SK-N-SH (cell line): ENCODE measurements at regions not wholly inside any gene's neighbourhood (a gene's known extent, or its start where the extent isn't known, plus 50 kb on each side); places are given as distances from the start of the nearest gene placed in this dataset.

ENCODE experiments used
- CTCF ChIA-PET: fragments of 300-600, 350-600 bp; formaldehyde crosslinking; extraction: SDS; loops from one replicate; lab custom pipeline; 2021; lab: Yijun Ruan, JAX
- POLR2A ChIA-PET: fragments of 350-600 bp; sonication (Branson Sonifier 250); formaldehyde crosslinking; extraction: SDS; loops from one replicate; lab custom pipeline; 2020; ENCODE audit warnings: antibody characterized with exemption, inconsistent platforms; lab: Yijun Ruan, JAX
- DNase-seq: peaks from one replicate; pipeline ENCODE4 v3.0.0; 2012
- H2AFZ ChIP-seq: fragments of 200-600 bp; sonication (generic); 2 replicates; pipeline ENCODE4 v1.8.1; 2016; ENCODE audit warnings: antibody characterized with exemption, mild to moderate bottlenecking, low read depth
- H3F3A ChIP-seq: fragments of 200-600 bp; sonication (generic); replicated peaks from 2 replicates; pipeline ENCODE3; 2016; ENCODE audit warnings: antibody characterized with exemption, mild to moderate bottlenecking; ENCODE audit not compliant: insufficient read depth
- H3K27ac ChIP-seq, 2 experiments: fragments of 200-500 bp in 1 of 2; fragments of 200-600 bp in 1 of 2; sonication (Bioruptor generic) in 1 of 2; sonication (generic), shearing (Covaris generic) in 1 of 2; 2 replicates each; pipeline versions ENCODE4 v1.5.1 to v1.6.1; 2014 to 2016; ENCODE audit warnings: low read depth in 2 of 2, inconsistent platforms in 1 of 2, low read length in 1 of 2, mild to moderate bottlenecking in 1 of 2, mixed read lengths in 1 of 2
- H3K27me3 ChIP-seq: fragments of 200-600 bp; sonication (generic), shearing (Covaris generic); 2 replicates; pipeline ENCODE4 v1.6.1; 2016; ENCODE audit warnings: mixed run types; ENCODE audit not compliant: insufficient read depth
- H3K36me3 ChIP-seq, 2 experiments: fragments of 200-500 bp in 1 of 2; fragments of 200-600 bp in 1 of 2; sonication (Bioruptor generic) in 1 of 2; sonication (generic) in 1 of 2; replicated peaks in 1 of 2; 2 replicates each; pipeline versions ENCODE3 to v1.5.1; 2014 to 2016; ENCODE audit warnings: low read length in 1 of 2, mild to moderate bottlenecking in 1 of 2; ENCODE audit not compliant: insufficient read depth in 2 of 2, control insufficient read depth in 1 of 2
- H3K4me1 ChIP-seq, 2 experiments: fragments of 200-500 bp in 1 of 2; fragments of 200-600 bp in 1 of 2; sonication (Bioruptor generic) in 1 of 2; sonication (generic), shearing (Covaris generic) in 1 of 2; 2 replicates each; pipeline versions ENCODE4 v1.5.1 to v1.6.1; 2014 to 2016; ENCODE audit warnings: low read depth in 1 of 2, low read length in 1 of 2, mixed run types in 1 of 2; ENCODE audit not compliant: insufficient read depth in 2 of 2, control insufficient read depth in 1 of 2
- H3K4me2 ChIP-seq: fragments of 200-600 bp; sonication (generic), shearing (Covaris generic); 2 replicates; pipeline ENCODE4 v1.6.1; 2017; ENCODE audit warnings: mixed run types
- H3K4me3 ChIP-seq, 2 experiments: fragments of 200-500 bp in 1 of 2; fragments of 200-600 bp in 1 of 2; sonication (Bioruptor generic) in 1 of 2; sonication (generic), shearing (Covaris generic) in 1 of 2; 2 replicates each; pipeline versions ENCODE4 v1.5.1 to v1.8.1; 2014 to 2016; ENCODE audit warnings: low read depth in 2 of 2, inconsistent platforms in 1 of 2, low read length in 1 of 2, mild to moderate bottlenecking in 1 of 2, mixed read lengths in 1 of 2, moderate library complexity in 1 of 2
- H3K79me2 ChIP-seq: fragments of 200-600 bp; sonication (generic); 2 replicates; pipeline ENCODE4 v1.8.1; 2017; ENCODE audit warnings: mild to moderate bottlenecking; ENCODE audit not compliant: insufficient read depth
- H3K9ac ChIP-seq: fragments of 200-600 bp; sonication (generic); 2 replicates; pipeline ENCODE4 v1.6.1; 2017; ENCODE audit warnings: mixed run types
- H3K9me2 ChIP-seq: fragments of 200-600 bp; sonication (generic); 2 replicates; pipeline ENCODE4 v1.6.1; 2017; ENCODE audit warnings: mixed run types
- H3K9me3 ChIP-seq: fragments of 200-600 bp; sonication (generic); 2 replicates; pipeline ENCODE4 v1.6.1; 2017; ENCODE audit warnings: mixed run types, mild to moderate bottlenecking, moderate library complexity
- H4K20me1 ChIP-seq: fragments of 200-600 bp; sonication (generic); 2 replicates; pipeline ENCODE4 v1.6.1; 2017; ENCODE audit warnings: mild to moderate bottlenecking, mixed run types; ENCODE audit not compliant: insufficient read depth
- CHD2 ChIP-seq: fragments of 150-350 bp; IDR thresholded peaks from 2 replicates; pipeline ENCODE4 v1.6.1; 2018; ENCODE audit warnings: low read length; ENCODE audit not compliant: partially characterized antibody
- ELF1 ChIP-seq: IDR thresholded peaks from 2 replicates; pipeline ENCODE4 v1.4.0; 2012
- EP300 ChIP-seq, 2 experiments: IDR thresholded peaks; 2 replicates each; pipeline versions ENCODE4 v1.4.0 to v1.6.1; 2012; ENCODE audit warnings: borderline replicate concordance in 1 of 2, low read depth in 1 of 2, low read length in 1 of 2
- FOXJ3 ChIP-seq: sonication (generic); formaldehyde crosslinking; IDR thresholded peaks from 2 replicates; pipeline ENCODE4 v1.5.1; 2020; ENCODE audit warnings: mild to moderate bottlenecking, missing genetic modification reagents
- GABPA ChIP-seq: IDR thresholded peaks from 2 replicates; pipeline ENCODE4 v1.4.0; 2012; ENCODE audit warnings: low read depth, mild to moderate bottlenecking
- GATA2 ChIP-seq: sonication (generic); formaldehyde crosslinking; IDR thresholded peaks from 2 replicates; pipeline ENCODE4 v1.5.0; 2020; ENCODE audit warnings: mild to moderate bottlenecking, missing genetic modification reagents
- MXI1 ChIP-seq: IDR thresholded peaks from 2 replicates; pipeline ENCODE4 v1.6.1; 2012; ENCODE audit warnings: mild to moderate bottlenecking, low read depth, low read length, improper control_type of control experiment
- NFIC ChIP-seq: IDR thresholded peaks from 2 replicates; pipeline ENCODE4 v1.4.0; 2012; ENCODE audit warnings: borderline replicate concordance
- NRF1 ChIP-seq: IDR thresholded peaks from 2 replicates; pipeline ENCODE4 v1.6.1; 2012; ENCODE audit warnings: low read depth, mild to moderate bottlenecking, low read length
- POLR2AphosphoS5 ChIP-seq: IDR thresholded peaks from 2 replicates; pipeline ENCODE4 v1.6.1; 2012; ENCODE audit warnings: low read depth, low read length
- RCOR1 ChIP-seq: fragments of 150-350 bp; IDR thresholded peaks from 2 replicates; pipeline ENCODE4 v1.6.1; 2017; ENCODE audit warnings: antibody characterized with exemption, low read length
- SIN3A ChIP-seq: IDR thresholded peaks from 2 replicates; pipeline ENCODE4 v1.6.1; 2012; ENCODE audit warnings: low read depth, mild to moderate bottlenecking, low read length, moderate library complexity, borderline replicate concordance
- SMC3 ChIP-seq: IDR thresholded peaks from 2 replicates; pipeline ENCODE4 v1.6.1; 2012; ENCODE audit warnings: low read depth, low read length, improper control_type of control experiment
- TCF12 ChIP-seq: IDR thresholded peaks from 2 replicates; pipeline ENCODE4 v1.4.0; 2012
- WGBS: methylation state at CpG from one replicate; pipeline ENCODE4 v1.1.6; 2017; ENCODE audit warnings: low lambda C conversion rate; 5-methylcytosine and 5-hydroxymethylcytosine counted together
- TF ChIP-seq, protein P1 (sequence below): fragments of 150-350 bp; IDR thresholded peaks from 2 replicates; pipeline ENCODE4 v1.6.1; 2017; ENCODE audit warnings: antibody characterized with exemption, low read length, low read depth, borderline replicate concordance
- TF ChIP-seq, protein P2 (sequence below): fragments of 200-600 bp; sonication (generic); IDR thresholded peaks from 2 replicates; pipeline ENCODE4 v1.6.1; 2017; ENCODE audit warnings: antibody characterized with exemption, mild to moderate bottlenecking, moderate library complexity

DNA sequence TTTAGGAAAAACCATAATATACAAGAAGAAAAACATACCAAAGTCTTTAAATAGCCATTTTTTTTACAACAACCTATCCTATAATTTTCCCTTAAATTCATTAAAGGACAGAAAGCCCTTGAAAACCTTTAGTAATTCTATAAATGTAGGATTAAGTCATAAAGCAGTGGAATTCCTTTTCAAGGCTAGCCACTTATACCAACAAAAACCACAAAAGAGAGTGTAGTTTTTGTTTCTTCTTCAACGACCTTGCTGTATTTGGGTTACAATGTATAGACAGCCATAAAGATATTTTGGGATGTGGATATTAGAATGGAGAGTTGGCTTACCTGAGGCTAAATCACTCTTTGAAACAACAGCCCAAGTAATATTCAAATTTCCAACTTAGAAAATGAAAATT lies 296.6 kb upstream of the CDIN1 start:
- H4K20me1 ChIP-seq = no peaks in the 10 kb centered on the region
- ChIA-PET POLR2A (no interaction called here), CTCF (no interaction called here)
- H3K9me3 ChIP-seq = peaks cover 9% of the 10 kb centered on the region
- peaks cover 3% of the 10 kb centered on the region for H3F3A ChIP-seq
- no peak overlapping the region for H3K9ac ChIP-seq
- no peak overlapping the region for H2AFZ ChIP-seq
- TF ChIP-seq, protein P1, sequence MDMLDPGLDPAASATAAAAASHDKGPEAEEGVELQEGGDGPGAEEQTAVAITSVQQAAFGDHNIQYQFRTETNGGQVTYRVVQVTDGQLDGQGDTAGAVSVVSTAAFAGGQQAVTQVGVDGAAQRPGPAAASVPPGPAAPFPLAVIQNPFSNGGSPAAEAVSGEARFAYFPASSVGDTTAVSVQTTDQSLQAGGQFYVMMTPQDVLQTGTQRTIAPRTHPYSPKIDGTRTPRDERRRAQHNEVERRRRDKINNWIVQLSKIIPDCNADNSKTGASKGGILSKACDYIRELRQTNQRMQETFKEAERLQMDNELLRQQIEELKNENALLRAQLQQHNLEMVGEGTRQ = no peak
- TF ChIP-seq, protein P2, sequence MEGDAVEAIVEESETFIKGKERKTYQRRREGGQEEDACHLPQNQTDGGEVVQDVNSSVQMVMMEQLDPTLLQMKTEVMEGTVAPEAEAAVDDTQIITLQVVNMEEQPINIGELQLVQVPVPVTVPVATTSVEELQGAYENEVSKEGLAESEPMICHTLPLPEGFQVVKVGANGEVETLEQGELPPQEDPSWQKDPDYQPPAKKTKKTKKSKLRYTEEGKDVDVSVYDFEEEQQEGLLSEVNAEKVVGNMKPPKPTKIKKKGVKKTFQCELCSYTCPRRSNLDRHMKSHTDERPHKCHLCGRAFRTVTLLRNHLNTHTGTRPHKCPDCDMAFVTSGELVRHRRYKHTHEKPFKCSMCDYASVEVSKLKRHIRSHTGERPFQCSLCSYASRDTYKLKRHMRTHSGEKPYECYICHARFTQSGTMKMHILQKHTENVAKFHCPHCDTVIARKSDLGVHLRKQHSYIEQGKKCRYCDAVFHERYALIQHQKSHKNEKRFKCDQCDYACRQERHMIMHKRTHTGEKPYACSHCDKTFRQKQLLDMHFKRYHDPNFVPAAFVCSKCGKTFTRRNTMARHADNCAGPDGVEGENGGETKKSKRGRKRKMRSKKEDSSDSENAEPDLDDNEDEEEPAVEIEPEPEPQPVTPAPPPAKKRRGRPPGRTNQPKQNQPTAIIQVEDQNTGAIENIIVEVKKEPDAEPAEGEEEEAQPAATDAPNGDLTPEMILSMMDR = no peak
- TF ChIP-seq POLR2AphosphoS5 = no peak
- WGBS = 84% methylated on average over 1 of the region's 1 CpG
- no peak overlapping the region for H3K4me2 ChIP-seq
- no peak overlapping the region for H3K27ac ChIP-seq
- H3K4me3 ChIP-seq = no peak overlapping the region
- H3K9me2 ChIP-seq = no peaks in the 10 kb centered on the region
- H3K27me3 ChIP-seq = no peaks in the 10 kb centered on the region
- H3K4me1 ChIP-seq = no peaks in the 10 kb centered on the region
- H3K79me2 ChIP-seq = no peaks in the 10 kb centered on the region
- no peaks in the 10 kb centered on the region for H3K36me3 ChIP-seq
- no peak for DNase-seq

DNA sequence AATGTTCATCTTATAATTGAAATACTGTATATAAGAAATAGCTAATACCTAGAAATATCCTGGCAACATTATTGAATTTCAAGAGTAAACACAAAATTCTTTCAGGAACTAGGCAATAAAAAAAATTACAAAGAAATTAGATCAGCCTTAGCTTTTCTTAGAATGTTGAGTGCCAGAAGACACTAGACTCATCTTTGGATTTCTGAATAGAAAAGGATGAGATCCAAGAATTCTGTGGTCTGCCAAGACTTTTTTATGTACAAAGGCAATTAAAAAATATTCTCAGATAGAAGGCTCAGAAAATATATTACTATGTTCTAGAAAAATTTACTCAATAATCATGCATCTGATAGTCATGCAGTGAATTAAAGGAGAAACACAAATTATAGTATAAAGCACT lies 294.5 kb upstream of the CDIN1 start:
- ChIA-PET POLR2A (no interaction called here), CTCF (no interaction called here)
- Histone ChIP-seq H3K36me3 (no peaks in the 10 kb centered on the region), H3K9me3 (peaks cover 9% of the 10 kb centered on the region), H3K4me2 (no peak overlapping the region), H3K4me3 (no peak overlapping the region), H3K27ac (no peak overlapping the region), H3F3A (peaks cover 3% of the 10 kb centered on the region), H3K4me1 (no peaks in the 10 kb centered on the region), H3K9me2 (no peaks in the 10 kb centered on the region)
- DNase-seq = no peak
- TF ChIP-seq NFIC (no peak), FOXJ3 (no peak), EP300 (IDR thresholded peaks at IDR 0.05; ENCODE audit: borderline replicate concordance in 1 of 2, low read depth in 1 of 2, low read length in 1 of 2) (no peak)
- TF ChIP-seq, all 33 proteins: peak for 0
- Histone ChIP-seq H3K9ac (no peak overlapping the region), H3K27me3 (no peaks in the 10 kb centered on the region), H2AFZ (no peak overlapping the region), H3K79me2 (no peaks in the 10 kb centered on the region), H4K20me1 (no peaks in the 10 kb centered on the region)

DNA sequence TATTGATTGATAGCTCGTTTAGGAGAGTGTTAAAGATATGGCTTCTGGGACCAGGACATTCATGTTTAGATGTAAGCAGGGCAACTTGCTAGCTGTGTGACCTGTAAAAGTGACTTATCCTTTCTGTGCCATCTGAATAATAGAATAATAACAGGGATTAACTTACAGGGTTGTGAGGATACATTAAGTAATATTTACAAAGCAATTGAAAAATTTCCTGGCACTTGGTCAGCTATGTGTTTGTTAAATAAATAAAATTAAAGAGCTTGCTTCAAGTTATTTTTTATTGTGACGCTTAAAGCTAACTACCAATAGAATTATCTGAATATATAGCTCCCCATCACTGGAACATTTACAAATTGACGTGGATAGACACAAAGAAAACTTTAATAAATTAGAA lies 287.9 kb upstream of the CDIN1 start:
- no peak overlapping the region for H3K4me3 ChIP-seq
- no peak for DNase-seq
- no peaks in the 10 kb centered on the region; a peak in 1 of 4 replicates for H3K4me1 ChIP-seq
- POLR2A ChIA-PET = no interaction called here
- no peaks in the 10 kb centered on the region for H3K9me2 ChIP-seq
- no peaks in the 10 kb centered on the region for H3K36me3 ChIP-seq
- 80% methylated on average over 3 of the region's 3 CpGs for WGBS
- CTCF ChIA-PET = no interaction called here
- H3K9me3 ChIP-seq = no peaks in the 10 kb centered on the region
- H3K27ac ChIP-seq = no peak overlapping the region
- H4K20me1 ChIP-seq = no peaks in the 10 kb centered on the region
- no peak overlapping the region for H2AFZ ChIP-seq
- no peaks in the 10 kb centered on the region for H3K27me3 ChIP-seq
- H3K4me2 ChIP-seq = no peak overlapping the region
- no peaks in the 10 kb centered on the region for H3K79me2 ChIP-seq
- H3F3A ChIP-seq = no peaks in the 10 kb centered on the region
- no peak overlapping the region for H3K9ac ChIP-seq
- TF ChIP-seq NRF1 (no peak), RCOR1 (no peak), MXI1 (no peak), GATA2 (CRISPR knock-in tag) (no peak), SIN3A (no peak), EP300 (IDR thresholded peaks at IDR 0.05; ENCODE audit: borderline replicate concordance in 1 of 2, low read depth in 1 of 2, low read length in 1 of 2) (no peak), SMC3 (no peak), TCF12 (no peak), POLR2AphosphoS5 (no peak), ELF1 (no peak), GABPA (no peak), FOXJ3 (no peak), CHD2 (no peak)
- TF ChIP-seq, protein P2 = no peak
